ES-I3 (cell line): ENCODE measurements at regions not wholly inside any gene's neighbourhood (a gene's known extent, or its start where the extent isn't known, plus 50 kb on each side); places are given as distances from the start of the nearest gene placed in this dataset.

Source experiments
- H3K36me3 ChIP-seq: 2 replicates; pipeline ENCODE4 v1.6.1; 2013; ENCODE audit warnings: mild to moderate bottlenecking, low read length, control low read depth, moderate library complexity; ENCODE audit not compliant: insufficient read depth
- H3K4me1 ChIP-seq: 2 replicates; pipeline ENCODE4 v1.6.1; 2013; ENCODE audit warnings: mild to moderate bottlenecking, control low read depth, low read length; ENCODE audit not compliant: insufficient read depth
- H3K9ac ChIP-seq: 2 replicates; pipeline ENCODE4 v1.6.1; 2013; ENCODE audit warnings: low read depth, mild to moderate bottlenecking, low read length, moderate library complexity
- H3K9me3 ChIP-seq: 2 replicates; pipeline ENCODE4 v1.6.1; 2013; ENCODE audit warnings: mild to moderate bottlenecking, low read length, moderate library complexity; ENCODE audit not compliant: control insufficient read depth, insufficient read depth

GRCh38 chr6:98514796-98515195 is 319.6 kb upstream of the POU3F2 start:
- Histone ChIP-seq H3K36me3 (no peaks in the 10 kb centered on the region), H3K4me1 (no peaks in the 10 kb centered on the region), H3K9ac (no peak overlapping the region), H3K9me3 (no peaks in the 10 kb centered on the region)

GRCh38 chr6:98516206-98516605 is 318.2 kb upstream of the POU3F2 start:
- H3K9ac ChIP-seq = no peak overlapping the region
- H3K4me1 ChIP-seq = no peaks in the 10 kb centered on the region
- no peaks in the 10 kb centered on the region for H3K9me3 ChIP-seq
- no peaks in the 10 kb centered on the region for H3K36me3 ChIP-seq

- no peaks in the 10 kb centered on the region for H3K36me3 ChIP-seq
- H3K9ac ChIP-seq = no peak overlapping the region
- H3K9me3 ChIP-seq = no peaks in the 10 kb centered on the region
- no peaks in the 10 kb centered on the region for H3K4me1 ChIP-seq
These were observed 317.5 kb upstream of the POU3F2 start for GRCh38 chr6:98516866-98517265.

GRCh38 chr6:98525860-98526259 is 308.5 kb upstream of the POU3F2 start:
- Histone ChIP-seq H3K9me3 (no peaks in the 10 kb centered on the region), H3K4me1 (peaks cover 11% of the 10 kb centered on the region), H3K9ac (no peak overlapping the region), H3K36me3 (no peaks in the 10 kb centered on the region)

- H3K9me3 ChIP-seq = no peaks in the 10 kb centered on the region
- H3K4me1 ChIP-seq = peaks cover 11% of the 10 kb centered on the region
- no peaks in the 10 kb centered on the region for H3K36me3 ChIP-seq
- no peak overlapping the region for H3K9ac ChIP-seq
These were observed 307.9 kb upstream of the POU3F2 start for GRCh38 chr6:98526465-98526864.

- Histone ChIP-seq H3K9ac (no peak overlapping the region), H3K4me1 (peaks cover 11% of the 10 kb centered on the region), H3K36me3 (no peaks in the 10 kb centered on the region), H3K9me3 (peaks cover 6% of the 10 kb centered on the region)
These were observed 305.0 kb upstream of the POU3F2 start for GRCh38 chr6:98529364-98529763.

- Histone ChIP-seq H3K9ac (no peak overlapping the region), H3K9me3 (peaks cover 6% of the 10 kb centered on the region), H3K4me1 (peaks cover 7% of the 10 kb centered on the region), H3K36me3 (no peaks in the 10 kb centered on the region)
These were observed 303.6 kb upstream of the POU3F2 start for GRCh38 chr6:98530732-98531131.

GRCh38 chr6:98532004-98532403 is 302.4 kb upstream of the POU3F2 start:
- Histone ChIP-seq H3K9me3 (peaks cover 6% of the 10 kb centered on the region), H3K4me1 (no peaks in the 10 kb centered on the region), H3K36me3 (no peaks in the 10 kb centered on the region), H3K9ac (no peak overlapping the region)

GRCh38 chr6:98539741-98540140 is 294.6 kb upstream of the POU3F2 start:
- peaks cover 4% of the 10 kb centered on the region; the same call in 1 of the 2 replicates for H3K4me1 ChIP-seq
- H3K9me3 ChIP-seq = no peaks in the 10 kb centered on the region
- H3K9ac ChIP-seq = no peak overlapping the region
- no peaks in the 10 kb centered on the region for H3K36me3 ChIP-seq

GRCh38 chr6:98546376-98546775 is 288.0 kb upstream of the POU3F2 start:
- Histone ChIP-seq H3K4me1 (peaks cover 4% of the 10 kb centered on the region; the same call in 1 of the 2 replicates), H3K9ac (no peak overlapping the region), H3K36me3 (no peaks in the 10 kb centered on the region), H3K9me3 (no peaks in the 10 kb centered on the region)

- Histone ChIP-seq H3K36me3 (no peaks in the 10 kb centered on the region), H3K9ac (no peak overlapping the region), H3K9me3 (no peaks in the 10 kb centered on the region), H3K4me1 (peaks cover 4% of the 10 kb centered on the region; the same call in 1 of the 2 replicates)
These were observed 287.2 kb upstream of the POU3F2 start for GRCh38 chr6:98547151-98547550.

GRCh38 chr6:98547634-98548033 is 286.7 kb upstream of the POU3F2 start:
- Histone ChIP-seq H3K9ac (no peak overlapping the region), H3K9me3 (no peaks in the 10 kb centered on the region), H3K4me1 (peaks cover under 1% of the 10 kb centered on the region; the same call in 1 of the 2 replicates), H3K36me3 (no peaks in the 10 kb centered on the region)

GRCh38 chr6:98548301-98548700 is 286.1 kb upstream of the POU3F2 start:
- Histone ChIP-seq H3K9ac (no peak overlapping the region), H3K9me3 (no peaks in the 10 kb centered on the region), H3K36me3 (no peaks in the 10 kb centered on the region), H3K4me1 (no peaks in the 10 kb centered on the region)

- peaks cover 3% of the 10 kb centered on the region; the same call in 1 of the 2 replicates for H3K4me1 ChIP-seq
- no peaks in the 10 kb centered on the region for H3K36me3 ChIP-seq
- no peaks in the 10 kb centered on the region for H3K9me3 ChIP-seq
- H3K9ac ChIP-seq = no peak overlapping the region
These were observed 274.0 kb upstream of the POU3F2 start for GRCh38 chr6:98560418-98560817.

GRCh38 chr6:98560841-98561240 is 273.5 kb upstream of the POU3F2 start:
- no peak overlapping the region for H3K9ac ChIP-seq
- H3K4me1 ChIP-seq = peaks cover 3% of the 10 kb centered on the region; the same call in 1 of the 2 replicates
- no peaks in the 10 kb centered on the region for H3K9me3 ChIP-seq
- no peaks in the 10 kb centered on the region for H3K36me3 ChIP-seq

GRCh38 chr6:98566126-98566525 is 268.2 kb upstream of the POU3F2 start:
- Histone ChIP-seq H3K4me1 (no peaks in the 10 kb centered on the region), H3K36me3 (no peaks in the 10 kb centered on the region), H3K9me3 (no peaks in the 10 kb centered on the region), H3K9ac (no peak overlapping the region)
